A549 (cell line): ENCODE measurements at regions not wholly inside any gene's neighbourhood (a gene's known extent, or its start where the extent isn't known, plus 50 kb on each side); places are given as distances from the start of the nearest gene placed in this dataset.

Source experiments
- EP300 ChIP-seq, 2 experiments: fragments of >200 bp; sonication (Bioruptor Twin); formaldehyde crosslinking; IDR thresholded peaks; 2 replicates in 1 of 2; 3 replicates in 1 of 2; pipeline ENCODE4 v1.6.1; 2016 to 2017
- FOSL2 ChIP-seq, 2 experiments: fragments of 450-650 bp in 1 of 2; fragments of >200 bp in 1 of 2; sonication (Bioruptor Twin) in 1 of 2; formaldehyde crosslinking; IDR thresholded peaks; 2 replicates each; pipeline versions ENCODE4 v1.5.0 to v1.6.1; 2016 to 2020; ENCODE audit warnings: mild to moderate bottlenecking in 1 of 2, moderate library complexity in 1 of 2
- KDM1A ChIP-seq: fragments of 200-600 bp; sonication (generic); IDR thresholded peaks from 2 replicates; pipeline ENCODE4 v1.6.1; 2016; ENCODE audit warnings: low read depth, mild to moderate bottlenecking
- NFE2L2 ChIP-seq: fragments of 150-350 bp; conservative IDR thresholded peaks from 2 replicates; pipeline ENCODE4 v1.6.1; 2014; ENCODE audit warnings: low read length
- POLR2A ChIP-seq: IDR thresholded peaks from 2 replicates; pipeline ENCODE4 v1.6.1; 2012; ENCODE audit warnings: mild to moderate bottlenecking, low read length
- RFX5 ChIP-seq: fragments of 450-650 bp; IDR thresholded peaks from 2 replicates; pipeline ENCODE4 v1.7.1; 2014; ENCODE audit warnings: antibody characterized with exemption, mild to moderate bottlenecking, moderate library complexity
- ZC3H11A ChIP-seq: fragments of 450-650 bp; IDR thresholded peaks from 2 replicates; pipeline ENCODE4 v1.6.1; 2014; ENCODE audit warnings: antibody characterized with exemption, mild to moderate bottlenecking
- ZSCAN20 ChIP-seq: fragments of 250-450 bp; sonication (Bioruptor Pico); IDR thresholded peaks from 2 replicates; pipeline ENCODE4 v1.8.0; 2022; ENCODE audit warnings: mild to moderate bottlenecking, moderate library complexity
- TF ChIP-seq, protein P1 (sequence below): fragments of >200 bp; sonication (Bioruptor Twin); formaldehyde crosslinking; IDR thresholded peaks from 3 replicates; pipeline ENCODE4 v1.5.1; 2016
- TF ChIP-seq, protein P2 (sequence below): IDR thresholded peaks from 2 replicates; pipeline ENCODE4 v1.6.1; 2012

DNA sequence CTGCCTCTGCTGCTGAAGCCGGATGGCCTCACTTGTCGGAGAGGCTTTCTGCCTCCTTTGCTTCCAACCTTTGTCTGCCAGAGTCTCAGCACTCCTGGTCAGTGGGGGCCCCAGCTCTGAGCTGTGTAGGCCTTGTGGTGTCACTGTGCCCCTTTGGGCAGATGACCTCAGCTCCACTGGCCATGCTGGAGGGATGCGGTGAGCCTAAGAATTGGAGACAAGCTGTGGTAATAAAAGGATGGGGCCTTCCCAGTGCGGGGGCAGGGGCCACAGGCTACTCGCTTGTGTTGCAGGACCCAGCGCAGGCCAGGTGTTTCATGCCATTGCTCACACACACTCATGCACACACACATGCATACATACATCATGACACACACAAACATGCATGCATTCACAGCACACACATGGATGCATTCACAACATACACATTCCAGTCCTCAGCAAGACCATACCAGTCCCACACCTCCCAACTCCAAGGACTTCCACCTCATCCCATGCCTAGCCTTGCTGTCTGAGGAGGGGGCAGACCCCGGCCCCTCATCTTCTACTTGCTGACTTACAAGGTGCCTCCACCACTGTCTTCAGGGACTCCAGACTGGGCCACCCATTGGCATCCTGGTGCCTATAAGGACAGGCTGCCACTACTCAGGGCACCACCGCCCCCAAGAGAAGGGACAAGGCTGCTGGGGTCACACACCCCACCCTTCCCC, 237.7 kb downstream of the SYK start:
- TF ChIP-seq, protein P1, sequence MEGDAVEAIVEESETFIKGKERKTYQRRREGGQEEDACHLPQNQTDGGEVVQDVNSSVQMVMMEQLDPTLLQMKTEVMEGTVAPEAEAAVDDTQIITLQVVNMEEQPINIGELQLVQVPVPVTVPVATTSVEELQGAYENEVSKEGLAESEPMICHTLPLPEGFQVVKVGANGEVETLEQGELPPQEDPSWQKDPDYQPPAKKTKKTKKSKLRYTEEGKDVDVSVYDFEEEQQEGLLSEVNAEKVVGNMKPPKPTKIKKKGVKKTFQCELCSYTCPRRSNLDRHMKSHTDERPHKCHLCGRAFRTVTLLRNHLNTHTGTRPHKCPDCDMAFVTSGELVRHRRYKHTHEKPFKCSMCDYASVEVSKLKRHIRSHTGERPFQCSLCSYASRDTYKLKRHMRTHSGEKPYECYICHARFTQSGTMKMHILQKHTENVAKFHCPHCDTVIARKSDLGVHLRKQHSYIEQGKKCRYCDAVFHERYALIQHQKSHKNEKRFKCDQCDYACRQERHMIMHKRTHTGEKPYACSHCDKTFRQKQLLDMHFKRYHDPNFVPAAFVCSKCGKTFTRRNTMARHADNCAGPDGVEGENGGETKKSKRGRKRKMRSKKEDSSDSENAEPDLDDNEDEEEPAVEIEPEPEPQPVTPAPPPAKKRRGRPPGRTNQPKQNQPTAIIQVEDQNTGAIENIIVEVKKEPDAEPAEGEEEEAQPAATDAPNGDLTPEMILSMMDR: no peak
- TF ChIP-seq RFX5: no peak
- TF ChIP-seq EP300 (IDR thresholded peaks at IDR 0.05): no peak
- no peak for TF ChIP-seq ZC3H11A
- TF ChIP-seq KDM1A: no peak
- TF ChIP-seq NFE2L2: no peak
- TF ChIP-seq, protein P2, sequence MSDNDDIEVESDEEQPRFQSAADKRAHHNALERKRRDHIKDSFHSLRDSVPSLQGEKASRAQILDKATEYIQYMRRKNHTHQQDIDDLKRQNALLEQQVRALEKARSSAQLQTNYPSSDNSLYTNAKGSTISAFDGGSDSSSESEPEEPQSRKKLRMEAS: no peak
- no peak for TF ChIP-seq POLR2A
- no peak for TF ChIP-seq FOSL2 (IDR thresholded peaks at IDR 0.05)
- no peak for TF ChIP-seq FOSL2 (CRISPR knock-in tag; IDR thresholded peaks at IDR 0.05)
- no peak for TF ChIP-seq ZSCAN20 (CRISPR knock-in tag)
